Liver (tissue), 8 donors: ENCODE measurements at regions not wholly inside any gene's neighbourhood (a gene's known extent, or its start where the extent isn't known, plus 50 kb on each side); places are given as distances from the start of the nearest gene placed in this dataset.

Source experiments
- DNase-seq: peaks from one replicate; pipeline ENCODE4 v3.0.0-alpha.2; 2017; ENCODE audit warnings: low spot score
- H3K27ac ChIP-seq, 2 donors: one replicate each; pipeline ENCODE4 v1.7.0; 2013; ENCODE audit warnings: inconsistent platforms in 2 of 2, low read length in 2 of 2, control low read depth in 1 of 2, low read depth in 1 of 2, mild to moderate bottlenecking in 1 of 2
- H3K27me3 ChIP-seq, 4 donors: one replicate each; pipeline versions ENCODE4 v1.6.1 to v1.7.0; 2013; ENCODE audit warnings: low read length in 3 of 4, inconsistent platforms in 1 of 4, mild to moderate bottlenecking in 1 of 4, moderate library complexity in 1 of 4; ENCODE audit not compliant: control insufficient read depth in 4 of 4, insufficient read depth in 4 of 4
- H3K36me3 ChIP-seq, 4 donors: one replicate each; pipeline versions ENCODE4 v1.6.1 to v1.7.0; 2013; ENCODE audit warnings: low read length in 3 of 4, mild to moderate bottlenecking in 3 of 4, low read depth in 1 of 4, moderate library complexity in 1 of 4; ENCODE audit not compliant: control insufficient read depth in 4 of 4, insufficient read depth in 3 of 4
- H3K4me1 ChIP-seq, 4 donors: one replicate each; pipeline versions ENCODE4 v1.6.1 to v1.7.0; 2013; ENCODE audit warnings: low read length in 3 of 4, mild to moderate bottlenecking in 3 of 4, moderate library complexity in 1 of 4; ENCODE audit not compliant: control insufficient read depth in 4 of 4, insufficient read depth in 4 of 4
- H3K4me3 ChIP-seq, 3 donors: one replicate each; pipeline versions ENCODE4 v1.6.1 to v1.7.0; 2013; ENCODE audit warnings: low read length in 3 of 3, control low read depth in 1 of 3, low read depth in 1 of 3, mild to moderate bottlenecking in 1 of 3
- H3K9ac ChIP-seq, 2 donors: one replicate each; pipeline ENCODE4 v1.7.0; 2013; ENCODE audit warnings: low read length in 2 of 2, mild to moderate bottlenecking in 2 of 2, moderate library complexity in 2 of 2, control low read depth in 1 of 2, low read depth in 1 of 2
- H3K9me3 ChIP-seq, 4 donors: one replicate each; pipeline versions ENCODE4 v1.6.1 to v1.7.0; 2013; ENCODE audit warnings: low read length in 3 of 4; ENCODE audit not compliant: control insufficient read depth in 4 of 4
- EGR1 ChIP-seq, 2 donors: IDR thresholded peaks; 2 replicates each; pipeline ENCODE4 v1.6.1; 2016 to 2018; ENCODE audit warnings: antibody characterized with exemption in 2 of 2, low read depth in 2 of 2
- FOXA1 ChIP-seq: IDR thresholded peaks from 2 replicates; pipeline ENCODE4 v1.6.1; 2016; ENCODE audit warnings: antibody characterized with exemption
- FOXA2 ChIP-seq: IDR thresholded peaks from 2 replicates; pipeline ENCODE4 v1.6.1; 2016; ENCODE audit warnings: antibody characterized with exemption
- HNF4A ChIP-seq, 2 donors: conservative IDR thresholded peaks; 2 replicates each; pipeline ENCODE4 v1.6.1; 2016; ENCODE audit warnings: antibody characterized with exemption in 2 of 2, mild to moderate bottlenecking in 2 of 2
- JUND ChIP-seq, 2 donors: IDR thresholded peaks; 2 replicates each; pipeline ENCODE4 v1.6.1; 2016; ENCODE audit warnings: antibody characterized with exemption in 2 of 2
- NR2F2 ChIP-seq: IDR thresholded peaks from 2 replicates; pipeline ENCODE4 v1.6.1; 2016; ENCODE audit warnings: antibody characterized with exemption
- RAD21 ChIP-seq, 2 donors: IDR thresholded peaks; 2 replicates each; pipeline ENCODE4 v1.6.1; 2016; ENCODE audit warnings: antibody characterized with exemption in 2 of 2, mild to moderate bottlenecking in 2 of 2
- SP1 ChIP-seq: IDR thresholded peaks from 2 replicates; pipeline ENCODE4 v1.6.1; 2018; ENCODE audit warnings: antibody characterized with exemption, mild to moderate bottlenecking
- TAF1 ChIP-seq: conservative IDR thresholded peaks from 2 replicates; pipeline ENCODE4 v1.6.1; 2016; ENCODE audit warnings: antibody characterized with exemption, mild to moderate bottlenecking
- YY1 ChIP-seq: IDR thresholded peaks from 2 replicates; pipeline ENCODE4 v1.6.1; 2016; ENCODE audit warnings: antibody characterized with exemption, mild to moderate bottlenecking
- WGBS: extraction: QIAGEN DNeasy Blood & Tissue Kit; methylation state at CpG from one replicate; pipeline ENCODE4 v1.1.7; 2013; 5-methylcytosine and 5-hydroxymethylcytosine counted together
- TF ChIP-seq, protein P1 (sequence below): fragments of 150-350 bp; IDR thresholded peaks from 2 replicates; pipeline ENCODE4 v1.5.1; 2017; ENCODE audit warnings: improper control_type of control experiment, low read depth, low read length; ENCODE audit not compliant: missing input control
- TF ChIP-seq, protein P2 (sequence below): IDR thresholded peaks from 2 replicates; pipeline ENCODE4 v1.6.1; 2016; ENCODE audit warnings: antibody characterized with exemption
- TF ChIP-seq, protein P3 (sequence below): IDR thresholded peaks from 2 replicates; pipeline ENCODE4 v1.6.1; 2016; ENCODE audit warnings: antibody characterized with exemption, mild to moderate bottlenecking
- TF ChIP-seq, protein P4 (sequence below): IDR thresholded peaks from 2 replicates; pipeline ENCODE4 v1.6.1; 2016; ENCODE audit warnings: antibody characterized with exemption
- donor health status: healthy.
- donor health status: healthy.
- donor health status: healthy.
- donor health status: healthy.
- donor health status: healthy.

DNA sequence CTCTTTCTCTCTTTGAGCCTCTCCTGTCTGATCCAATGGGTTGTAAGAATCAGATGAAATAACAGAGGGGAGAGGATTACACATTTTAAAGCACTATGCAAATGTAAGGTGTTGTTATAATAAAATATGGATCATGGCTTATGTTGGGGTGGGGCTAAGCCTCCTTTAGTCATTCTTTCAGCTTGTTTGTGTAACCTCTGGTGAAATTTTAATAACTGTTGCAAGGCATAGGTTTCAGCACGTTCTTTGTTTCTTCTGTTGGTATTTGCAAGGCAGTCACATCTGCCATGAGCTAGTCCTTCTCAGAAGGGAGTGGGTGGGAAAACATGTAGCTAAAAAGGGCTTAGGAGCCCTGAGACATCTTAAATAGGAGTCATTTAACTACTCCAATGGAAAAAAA is 74.8 kb upstream of the FRMD6 start:
- no peak overlapping the region for H3K4me3 ChIP-seq
- H3K27me3 ChIP-seq: no peaks in the 10 kb centered on the region
- no peaks in the 10 kb centered on the region for H3K9me3 ChIP-seq
- H3K4me1 ChIP-seq: no peaks in the 10 kb centered on the region
- no peak overlapping the region for H3K27ac ChIP-seq
- no peak overlapping the region for H3K9ac ChIP-seq
- TF ChIP-seq YY1 (no peak), RAD21 (IDR thresholded peaks at IDR 0.05) (no peak), FOXA2 (no peak)
- TF ChIP-seq, protein P1, sequence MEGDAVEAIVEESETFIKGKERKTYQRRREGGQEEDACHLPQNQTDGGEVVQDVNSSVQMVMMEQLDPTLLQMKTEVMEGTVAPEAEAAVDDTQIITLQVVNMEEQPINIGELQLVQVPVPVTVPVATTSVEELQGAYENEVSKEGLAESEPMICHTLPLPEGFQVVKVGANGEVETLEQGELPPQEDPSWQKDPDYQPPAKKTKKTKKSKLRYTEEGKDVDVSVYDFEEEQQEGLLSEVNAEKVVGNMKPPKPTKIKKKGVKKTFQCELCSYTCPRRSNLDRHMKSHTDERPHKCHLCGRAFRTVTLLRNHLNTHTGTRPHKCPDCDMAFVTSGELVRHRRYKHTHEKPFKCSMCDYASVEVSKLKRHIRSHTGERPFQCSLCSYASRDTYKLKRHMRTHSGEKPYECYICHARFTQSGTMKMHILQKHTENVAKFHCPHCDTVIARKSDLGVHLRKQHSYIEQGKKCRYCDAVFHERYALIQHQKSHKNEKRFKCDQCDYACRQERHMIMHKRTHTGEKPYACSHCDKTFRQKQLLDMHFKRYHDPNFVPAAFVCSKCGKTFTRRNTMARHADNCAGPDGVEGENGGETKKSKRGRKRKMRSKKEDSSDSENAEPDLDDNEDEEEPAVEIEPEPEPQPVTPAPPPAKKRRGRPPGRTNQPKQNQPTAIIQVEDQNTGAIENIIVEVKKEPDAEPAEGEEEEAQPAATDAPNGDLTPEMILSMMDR: no peak
- TF ChIP-seq, protein P2, sequence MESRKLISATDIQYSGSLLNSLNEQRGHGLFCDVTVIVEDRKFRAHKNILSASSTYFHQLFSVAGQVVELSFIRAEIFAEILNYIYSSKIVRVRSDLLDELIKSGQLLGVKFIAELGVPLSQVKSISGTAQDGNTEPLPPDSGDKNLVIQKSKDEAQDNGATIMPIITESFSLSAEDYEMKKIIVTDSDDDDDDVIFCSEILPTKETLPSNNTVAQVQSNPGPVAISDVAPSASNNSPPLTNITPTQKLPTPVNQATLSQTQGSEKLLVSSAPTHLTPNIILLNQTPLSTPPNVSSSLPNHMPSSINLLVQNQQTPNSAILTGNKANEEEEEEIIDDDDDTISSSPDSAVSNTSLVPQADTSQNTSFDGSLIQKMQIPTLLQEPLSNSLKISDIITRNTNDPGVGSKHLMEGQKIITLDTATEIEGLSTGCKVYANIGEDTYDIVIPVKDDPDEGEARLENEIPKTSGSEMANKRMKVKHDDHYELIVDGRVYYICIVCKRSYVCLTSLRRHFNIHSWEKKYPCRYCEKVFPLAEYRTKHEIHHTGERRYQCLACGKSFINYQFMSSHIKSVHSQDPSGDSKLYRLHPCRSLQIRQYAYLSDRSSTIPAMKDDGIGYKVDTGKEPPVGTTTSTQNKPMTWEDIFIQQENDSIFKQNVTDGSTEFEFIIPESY: no peak
- TF ChIP-seq, protein P3, sequence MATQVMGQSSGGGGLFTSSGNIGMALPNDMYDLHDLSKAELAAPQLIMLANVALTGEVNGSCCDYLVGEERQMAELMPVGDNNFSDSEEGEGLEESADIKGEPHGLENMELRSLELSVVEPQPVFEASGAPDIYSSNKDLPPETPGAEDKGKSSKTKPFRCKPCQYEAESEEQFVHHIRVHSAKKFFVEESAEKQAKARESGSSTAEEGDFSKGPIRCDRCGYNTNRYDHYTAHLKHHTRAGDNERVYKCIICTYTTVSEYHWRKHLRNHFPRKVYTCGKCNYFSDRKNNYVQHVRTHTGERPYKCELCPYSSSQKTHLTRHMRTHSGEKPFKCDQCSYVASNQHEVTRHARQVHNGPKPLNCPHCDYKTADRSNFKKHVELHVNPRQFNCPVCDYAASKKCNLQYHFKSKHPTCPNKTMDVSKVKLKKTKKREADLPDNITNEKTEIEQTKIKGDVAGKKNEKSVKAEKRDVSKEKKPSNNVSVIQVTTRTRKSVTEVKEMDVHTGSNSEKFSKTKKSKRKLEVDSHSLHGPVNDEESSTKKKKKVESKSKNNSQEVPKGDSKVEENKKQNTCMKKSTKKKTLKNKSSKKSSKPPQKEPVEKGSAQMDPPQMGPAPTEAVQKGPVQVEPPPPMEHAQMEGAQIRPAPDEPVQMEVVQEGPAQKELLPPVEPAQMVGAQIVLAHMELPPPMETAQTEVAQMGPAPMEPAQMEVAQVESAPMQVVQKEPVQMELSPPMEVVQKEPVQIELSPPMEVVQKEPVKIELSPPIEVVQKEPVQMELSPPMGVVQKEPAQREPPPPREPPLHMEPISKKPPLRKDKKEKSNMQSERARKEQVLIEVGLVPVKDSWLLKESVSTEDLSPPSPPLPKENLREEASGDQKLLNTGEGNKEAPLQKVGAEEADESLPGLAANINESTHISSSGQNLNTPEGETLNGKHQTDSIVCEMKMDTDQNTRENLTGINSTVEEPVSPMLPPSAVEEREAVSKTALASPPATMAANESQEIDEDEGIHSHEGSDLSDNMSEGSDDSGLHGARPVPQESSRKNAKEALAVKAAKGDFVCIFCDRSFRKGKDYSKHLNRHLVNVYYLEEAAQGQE: no peak
- 71% methylated on average over 1 of the region's 1 CpG for WGBS
- no peaks in the 10 kb centered on the region for H3K36me3 ChIP-seq
- no peak for DNase-seq

DNA sequence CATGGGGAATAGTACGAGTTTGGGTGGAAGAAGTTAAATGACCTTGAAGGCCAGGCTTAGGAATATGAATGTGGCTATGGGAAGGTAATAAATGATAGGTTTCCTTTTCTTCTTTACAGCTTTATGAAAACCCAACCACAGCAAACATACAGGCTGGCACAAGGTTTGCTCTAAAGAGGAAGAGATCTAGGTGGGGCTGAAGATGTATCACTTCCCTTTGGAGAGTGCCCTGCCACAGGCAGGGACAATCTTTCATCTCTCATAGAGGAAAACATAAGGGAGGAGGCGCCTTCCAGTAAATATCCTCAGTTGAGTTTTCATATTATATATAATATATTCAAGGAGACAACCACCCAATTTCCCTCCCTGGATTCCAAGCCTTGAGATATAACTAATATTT is 72.9 kb upstream of the FRMD6 start:
- no peak for TF ChIP-seq FOXA1
- TF ChIP-seq RAD21 (IDR thresholded peaks at IDR 0.05): no peak
- TF ChIP-seq, protein P3: no peak
- TF ChIP-seq, protein P2: no peak
- TF ChIP-seq EGR1 (IDR thresholded peaks at IDR 0.05; ENCODE audit: low read depth in 2 of 2): no peak
- TF ChIP-seq TAF1: no peak
- TF ChIP-seq NR2F2: no peak
- TF ChIP-seq HNF4A (conservative IDR thresholded peaks at IDR 0.05): no peak
- no peak for TF ChIP-seq FOXA2
- TF ChIP-seq SP1: no peak
- TF ChIP-seq, protein P1: no peak
- TF ChIP-seq, protein P4, sequence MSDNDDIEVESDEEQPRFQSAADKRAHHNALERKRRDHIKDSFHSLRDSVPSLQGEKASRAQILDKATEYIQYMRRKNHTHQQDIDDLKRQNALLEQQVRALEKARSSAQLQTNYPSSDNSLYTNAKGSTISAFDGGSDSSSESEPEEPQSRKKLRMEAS: no peak
- no peak for TF ChIP-seq JUND (IDR thresholded peaks at IDR 0.05)
- no peak overlapping the region for H3K27ac ChIP-seq
- no peaks in the 10 kb centered on the region for H3K4me1 ChIP-seq
- H3K4me3 ChIP-seq: no peak overlapping the region
- no peaks in the 10 kb centered on the region for H3K9me3 ChIP-seq
- H3K36me3 ChIP-seq: no peaks in the 10 kb centered on the region
- no peak for DNase-seq
- 83% methylated on average over 2 of the region's 2 CpGs for WGBS
- H3K9ac ChIP-seq: no peak overlapping the region
- no peaks in the 10 kb centered on the region for H3K27me3 ChIP-seq
